ENCODE measurements at regions not wholly inside any gene's neighbourhood (a gene's known extent, or its start where the extent isn't known, plus 50 kb on each side); places are given as distances from the start of the nearest gene placed in this dataset.

- intact Hi-C loops (cut with DNase I), result no loop called here
- no peak for DNase-seq (ENCODE audit: low spot score in 2 of 2)
Measured at GRCh38 chr6:62393608-62394007, 107.6 kb upstream of the KHDRBS2 start.

GRCh38 chr6:62392291-62392690 is 106.3 kb upstream of the KHDRBS2 start:
- DNase-seq (ENCODE audit: low spot score in 2 of 2), result no peak
- Histone ChIP-seq H3K9me3 (no peaks in the 10 kb centered on the region), H3K27me3 (no peaks in the 10 kb centered on the region), H3K36me3 (no peaks in the 10 kb centered on the region), H3K4me3 (no peak overlapping the region), H3K27ac (no peak overlapping the region), H3K4me1 (no peaks in the 10 kb centered on the region)
- TF ChIP-seq, protein P1, sequence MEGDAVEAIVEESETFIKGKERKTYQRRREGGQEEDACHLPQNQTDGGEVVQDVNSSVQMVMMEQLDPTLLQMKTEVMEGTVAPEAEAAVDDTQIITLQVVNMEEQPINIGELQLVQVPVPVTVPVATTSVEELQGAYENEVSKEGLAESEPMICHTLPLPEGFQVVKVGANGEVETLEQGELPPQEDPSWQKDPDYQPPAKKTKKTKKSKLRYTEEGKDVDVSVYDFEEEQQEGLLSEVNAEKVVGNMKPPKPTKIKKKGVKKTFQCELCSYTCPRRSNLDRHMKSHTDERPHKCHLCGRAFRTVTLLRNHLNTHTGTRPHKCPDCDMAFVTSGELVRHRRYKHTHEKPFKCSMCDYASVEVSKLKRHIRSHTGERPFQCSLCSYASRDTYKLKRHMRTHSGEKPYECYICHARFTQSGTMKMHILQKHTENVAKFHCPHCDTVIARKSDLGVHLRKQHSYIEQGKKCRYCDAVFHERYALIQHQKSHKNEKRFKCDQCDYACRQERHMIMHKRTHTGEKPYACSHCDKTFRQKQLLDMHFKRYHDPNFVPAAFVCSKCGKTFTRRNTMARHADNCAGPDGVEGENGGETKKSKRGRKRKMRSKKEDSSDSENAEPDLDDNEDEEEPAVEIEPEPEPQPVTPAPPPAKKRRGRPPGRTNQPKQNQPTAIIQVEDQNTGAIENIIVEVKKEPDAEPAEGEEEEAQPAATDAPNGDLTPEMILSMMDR (IDR thresholded peaks at IDR 0.05), result no peak
- intact Hi-C loops (cut with DNase I), result no loop called here

More at GRCh38 chr6:62393608-62394007, 107.6 kb upstream of the KHDRBS2 start:
- Histone ChIP-seq H3K27ac (no peak overlapping the region), H3K4me3 (no peak overlapping the region), H3K36me3 (no peaks in the 10 kb centered on the region), H3K27me3 (no peaks in the 10 kb centered on the region), H3K4me1 (no peaks in the 10 kb centered on the region), H3K9me3 (no peaks in the 10 kb centered on the region)
- TF ChIP-seq, protein P1 (IDR thresholded peaks at IDR 0.05), result no peak

GRCh38 chr6:62391358-62391757 is 105.3 kb upstream of the KHDRBS2 start:
- no peak overlapping the region for H3K27ac ChIP-seq
- no peaks in the 10 kb centered on the region for H3K27me3 ChIP-seq
- H3K9me3 ChIP-seq, result no peaks in the 10 kb centered on the region
- TF ChIP-seq, protein P1 (IDR thresholded peaks at IDR 0.05), result no peak
- no peaks in the 10 kb centered on the region for H3K36me3 ChIP-seq
- DNase-seq (ENCODE audit: low spot score in 2 of 2), result no peak
- no peak overlapping the region for H3K4me3 ChIP-seq
- no peaks in the 10 kb centered on the region for H3K4me1 ChIP-seq
- intact Hi-C loops (cut with DNase I), result no loop called here

- Histone ChIP-seq H3K4me1 (no peaks in the 10 kb centered on the region), H3K9me3 (no peaks in the 10 kb centered on the region), H3K36me3 (no peaks in the 10 kb centered on the region), H3K27ac (no peak overlapping the region), H3K27me3 (no peaks in the 10 kb centered on the region), H3K4me3 (no peak overlapping the region)
- intact Hi-C loops (cut with DNase I), result no loop called here
- TF ChIP-seq, protein P1 (IDR thresholded peaks at IDR 0.05), result no peak
- DNase-seq (ENCODE audit: low spot score in 2 of 2), result no peak
Measured at GRCh38 chr6:62390401-62390800, 104.4 kb upstream of the KHDRBS2 start.

DNA sequence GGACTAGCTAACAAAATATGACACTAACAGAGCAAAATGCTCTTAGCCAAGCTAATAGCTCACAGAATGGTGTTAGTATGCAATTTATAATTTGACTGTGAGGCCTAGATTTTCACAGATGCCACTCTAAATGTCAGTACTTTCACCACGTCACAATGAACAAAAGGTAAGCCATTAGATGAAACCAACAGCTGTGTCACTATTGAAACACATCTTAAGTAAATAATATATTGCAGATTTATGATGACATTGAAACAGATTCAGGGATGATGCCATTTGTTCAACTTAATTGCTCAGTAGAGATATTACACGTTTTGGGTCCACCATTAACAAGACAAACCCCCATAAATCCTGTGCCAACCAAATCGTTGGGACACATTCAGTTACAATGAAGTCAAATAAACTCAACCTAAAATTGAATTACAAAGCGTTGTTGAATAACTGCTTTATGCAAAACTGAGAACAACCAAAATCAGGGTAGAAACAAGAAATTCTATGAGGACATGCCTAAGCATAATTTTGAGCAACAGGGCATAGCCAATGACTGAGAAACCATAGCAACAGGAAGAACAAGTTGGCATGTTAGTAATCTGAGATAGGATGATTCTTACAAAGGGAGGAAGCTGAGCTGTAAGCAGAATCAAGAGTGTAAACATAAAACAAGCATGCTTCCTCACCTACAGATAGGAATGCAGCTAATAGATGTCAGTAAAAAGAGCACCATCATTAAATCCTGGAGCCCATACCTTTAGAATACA is 85.6 kb upstream of the KHDRBS2 start:
- intact Hi-C loops (cut with DNase I), result no loop called here
- no peaks in the 10 kb centered on the region for H3K9me3 ChIP-seq
- no peak for DNase-seq (ENCODE audit: low spot score in 2 of 2)
- H3K36me3 ChIP-seq, result no peaks in the 10 kb centered on the region
- no peaks in the 10 kb centered on the region for H3K4me1 ChIP-seq
- H3K27ac ChIP-seq, result no peak overlapping the region
- H3K27me3 ChIP-seq, result no peaks in the 10 kb centered on the region
- TF ChIP-seq, protein P1 (IDR thresholded peaks at IDR 0.05), result no peak
- no peak overlapping the region for H3K4me3 ChIP-seq

All from ascending aorta (tissue), 2 donors.